WTC11 (cell line): ENCODE measurements at regions not wholly inside any gene's neighbourhood (a gene's known extent, or its start where the extent isn't known, plus 50 kb on each side); places are given as distances from the start of the nearest gene placed in this dataset.

Source experiments
- ATAC-seq: fragments of 200-7000 bp; cut with Tn5 transposase; 2 replicates; pipeline ENCODE4 v1.10.0; 2021; ENCODE audit warnings: mild to moderate bottlenecking, moderate library complexity
- CTCF ChIA-PET: fragments of 300-600 bp; sonication (Branson Sonifier 250); formaldehyde crosslinking; loops from one replicate; lab custom pipeline; 2021; ENCODE audit warnings: antibody characterized with exemption; lab: Charles Lee
- POLR2A ChIA-PET: fragments of 350-600 bp; sonication (Branson Sonifier 250); formaldehyde crosslinking; loops from one replicate; lab custom pipeline; 2021; ENCODE audit warnings: antibody characterized with exemption; lab: Charles Lee
- DNase-seq: peaks from one replicate; pipeline ENCODE4 v3.0.0; 2021; ENCODE audit warnings: low spot score
- H3K27ac Mint-ChIP-seq: 2 replicates; pipeline ENCODE4 v1.8.0; 2021; ENCODE audit warnings: mixed read lengths
- H3K27me3 Mint-ChIP-seq: 2 replicates; pipeline ENCODE4 v1.8.0; 2021; ENCODE audit warnings: low read depth, mild to moderate bottlenecking, moderate library complexity, mixed read lengths
- H3K36me3 Mint-ChIP-seq: 2 replicates; pipeline ENCODE4 v1.8.0; 2021; ENCODE audit warnings: mixed read lengths
- H3K4me1 Mint-ChIP-seq: 2 replicates; pipeline ENCODE4 v1.8.0; 2022; ENCODE audit warnings: mixed read lengths
- H3K4me3 Mint-ChIP-seq: 2 replicates; pipeline ENCODE4 v1.8.0; 2021; ENCODE audit warnings: mild to moderate bottlenecking, moderate library complexity, mixed read lengths
- H3K9me3 Mint-ChIP-seq: 2 replicates; pipeline ENCODE4 v1.8.0; 2021; ENCODE audit warnings: mixed read lengths
- AR ChIP-seq: fragments of 250-450 bp; sonication (Bioruptor Pico); IDR thresholded peaks from 2 replicates; pipeline ENCODE4 v1.9.0; 2021; ENCODE audit warnings: mild to moderate bottlenecking
- ATF2 ChIP-seq: sonication (generic); formaldehyde crosslinking; IDR thresholded peaks from 2 replicates; pipeline ENCODE4 v1.8.1; 2022; ENCODE audit warnings: low read depth, missing genetic modification reagents, borderline replicate concordance
- CTCF ChIP-seq: fragments of 200-600 bp; IDR thresholded peaks from 2 replicates; pipeline ENCODE4 v1.8.0; 2022; ENCODE audit warnings: antibody characterized with exemption
- FOXJ3 ChIP-seq: sonication (generic); formaldehyde crosslinking; IDR thresholded peaks from 2 replicates; pipeline ENCODE4 v1.9.0; 2021; ENCODE audit warnings: missing genetic modification reagents, mild to moderate bottlenecking, borderline replicate concordance
- GABPB1 ChIP-seq: sonication (generic); formaldehyde crosslinking; IDR thresholded peaks from 2 replicates; pipeline ENCODE4 v1.8.1; 2023; ENCODE audit warnings: mild to moderate bottlenecking, missing genetic modification reagents
- GTF2I ChIP-seq: fragments of 250-450 bp; sonication (Bioruptor Pico); conservative IDR thresholded peaks from 2 replicates; pipeline ENCODE4 v1.4.0; 2021; ENCODE audit warnings: mild to moderate bottlenecking
- HMGXB4 ChIP-seq: sonication (generic); formaldehyde crosslinking; IDR thresholded peaks from 2 replicates; pipeline ENCODE4 v1.8.1; 2023; ENCODE audit warnings: mild to moderate bottlenecking, moderate library complexity, missing genetic modification reagents
- NR1H2 ChIP-seq: sonication (generic); formaldehyde crosslinking; IDR thresholded peaks from 2 replicates; pipeline ENCODE4 v1.9.0; 2021; ENCODE audit warnings: mild to moderate bottlenecking, moderate library complexity, missing genetic modification reagents
- PREB ChIP-seq: sonication (generic); formaldehyde crosslinking; IDR thresholded peaks from 2 replicates; pipeline ENCODE4 v1.8.1; 2022; ENCODE audit warnings: mild to moderate bottlenecking, missing genetic modification reagents, moderate library complexity, borderline replicate concordance
- SP1 ChIP-seq: sonication (generic); formaldehyde crosslinking; conservative IDR thresholded peaks from 2 replicates; pipeline ENCODE4 v1.8.1; 2022; ENCODE audit warnings: missing genetic modification reagents
- ZSCAN18 ChIP-seq: fragments of 250-450 bp; sonication (Bioruptor Pico); IDR thresholded peaks from 2 replicates; pipeline ENCODE4 v2.1.2; 2022; ENCODE audit warnings: mild to moderate bottlenecking, moderate library complexity

- TF ChIP-seq PREB (no peak), HMGXB4 (no peak)
Measured at GRCh38 chr2:16361261-16361995, 304.2 kb downstream of the CYRIA start (continued).

GRCh38 chr2:16359961-16360360 lies 305.7 kb downstream of the CYRIA start:
- ATAC-seq (no peak), DNase-seq (no peak)
- TF ChIP-seq GTF2I (CRISPR knock-in tag): no peak
- no peak for TF ChIP-seq ATF2 (CRISPR knock-in tag)
- no peak for TF ChIP-seq AR (CRISPR knock-in tag)
- TF ChIP-seq ZSCAN18 (CRISPR knock-in tag): no peak
- no peak for TF ChIP-seq SP1 (CRISPR knock-in tag)
- no peak for TF ChIP-seq NR1H2 (CRISPR knock-in tag)
- ChIA-PET CTCF (no interaction called here), POLR2A (no interaction called here)
- H3K9me3 Mint-ChIP-seq: peaks cover 16% of the 10 kb centered on the region
- no peaks in the 10 kb centered on the region for H3K4me1 Mint-ChIP-seq
- H3K27me3 Mint-ChIP-seq: no peaks in the 10 kb centered on the region
- H3K27ac Mint-ChIP-seq: no peak overlapping the region
- peaks cover 3% of the 10 kb centered on the region; the same call in 1 of the 2 replicates for H3K36me3 Mint-ChIP-seq
- H3K4me3 Mint-ChIP-seq: no peak overlapping the region

- H3K27ac Mint-ChIP-seq: no peak overlapping the region
- ChIA-PET CTCF (no interaction called here), POLR2A (no interaction called here)
- H3K9me3 Mint-ChIP-seq: peaks cover 32% of the 10 kb centered on the region
- TF ChIP-seq CTCF (no peak), GABPB1 (CRISPR knock-in tag) (no peak), PREB (no peak), FOXJ3 (CRISPR knock-in tag) (no peak)
- DNase-seq (no peak), ATAC-seq (no peak)
- peaks cover 10% of the 10 kb centered on the region for H3K36me3 Mint-ChIP-seq
- H3K4me3 Mint-ChIP-seq: no peak overlapping the region
- no peaks in the 10 kb centered on the region for H3K27me3 Mint-ChIP-seq
- H3K4me1 Mint-ChIP-seq: no peaks in the 10 kb centered on the region
Measured at GRCh38 chr2:16357188-16357587, 308.4 kb downstream of the CYRIA start.
